ENCODE measurements at regions not wholly inside any gene's neighbourhood (a gene's known extent, or its start where the extent isn't known, plus 50 kb on each side); places are given as distances from the start of the nearest gene placed in this dataset.
"Not testable (repeated sequence)": the region's sequence is repeated elsewhere in the genome, so short reads cannot be mapped to it uniquely, and the experiment has no call there.

DNA sequence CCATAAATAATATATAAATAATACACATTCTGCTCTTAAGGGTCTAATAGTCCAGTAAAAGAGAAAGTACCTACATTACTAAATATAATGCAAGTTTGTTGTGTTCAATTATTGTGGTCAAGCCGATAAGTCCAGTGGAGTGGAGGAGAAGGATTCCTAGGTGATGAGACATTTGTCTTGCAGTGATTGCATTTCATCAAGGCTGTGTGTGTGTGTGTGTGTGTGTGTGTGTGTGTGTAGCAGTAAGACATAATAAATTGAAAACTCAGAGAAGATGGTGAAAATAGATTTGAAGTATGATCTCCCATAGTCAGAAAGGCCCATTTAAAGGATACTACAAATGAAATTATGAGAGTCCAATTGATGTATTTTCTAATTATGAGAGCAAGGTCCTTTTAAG is 192.5 kb upstream of the SEMA3C start:
- DNase-seq, result no peak

DNA sequence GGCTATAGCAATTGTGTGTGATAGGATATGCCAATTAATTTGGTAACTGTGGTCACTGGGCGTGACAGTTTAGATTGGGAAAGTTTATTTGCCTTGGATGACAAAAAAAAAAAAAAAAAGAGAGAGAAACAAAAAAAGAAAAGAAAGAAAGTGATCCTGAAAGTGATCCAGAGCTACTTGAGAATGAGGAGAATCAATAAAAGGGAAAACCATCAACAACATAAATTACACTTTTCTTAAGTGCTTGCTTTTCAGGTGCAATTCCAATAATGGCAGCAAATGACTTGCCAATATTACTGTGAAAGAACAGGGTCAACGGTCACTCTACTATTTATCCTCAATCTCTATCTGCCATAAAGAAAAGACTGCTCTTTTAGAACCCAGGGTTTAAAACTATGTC is 191.8 kb upstream of the SEMA3C start:
- DNase-seq, result no peak

DNA sequence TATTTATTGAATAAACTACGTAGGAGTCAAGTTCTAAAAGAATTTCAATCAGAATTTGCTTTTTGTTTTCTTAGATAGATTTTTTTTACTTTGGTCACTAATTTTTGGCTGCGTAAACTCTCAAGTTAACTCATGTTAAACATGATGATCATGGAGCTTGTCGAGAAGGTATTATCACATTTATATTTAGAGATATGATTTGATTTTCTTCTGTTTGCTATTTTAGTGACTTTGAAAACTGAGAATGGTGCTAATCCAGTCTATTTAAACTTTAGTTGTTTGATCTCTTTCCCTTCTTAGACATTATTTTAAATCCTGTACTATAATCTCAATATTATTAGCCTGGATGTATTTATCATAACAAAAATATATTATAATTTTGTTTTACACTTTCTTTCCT is 179.4 kb upstream of the SEMA3C start:
- DNase-seq, result no peak

DNA sequence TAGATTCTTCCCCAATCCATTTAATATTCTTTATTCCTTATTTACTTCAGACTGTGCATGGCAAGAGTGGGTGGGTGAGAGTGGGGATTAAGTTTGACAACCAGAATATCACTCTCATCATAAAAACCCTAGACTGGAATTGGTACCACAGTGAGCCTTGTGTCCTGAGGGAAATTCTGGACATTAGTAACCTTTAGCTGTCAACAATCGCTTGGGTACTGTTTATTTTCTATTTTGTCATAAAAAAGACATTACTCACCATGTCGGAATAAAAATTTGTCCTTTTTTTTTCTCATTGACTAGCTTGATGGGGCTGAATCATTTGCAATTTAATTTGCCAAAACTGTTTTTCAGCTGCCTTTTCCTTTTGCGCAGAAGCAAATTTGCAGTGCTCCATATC is 176.1 kb upstream of the SEMA3C start:
- no peak for DNase-seq

DNA sequence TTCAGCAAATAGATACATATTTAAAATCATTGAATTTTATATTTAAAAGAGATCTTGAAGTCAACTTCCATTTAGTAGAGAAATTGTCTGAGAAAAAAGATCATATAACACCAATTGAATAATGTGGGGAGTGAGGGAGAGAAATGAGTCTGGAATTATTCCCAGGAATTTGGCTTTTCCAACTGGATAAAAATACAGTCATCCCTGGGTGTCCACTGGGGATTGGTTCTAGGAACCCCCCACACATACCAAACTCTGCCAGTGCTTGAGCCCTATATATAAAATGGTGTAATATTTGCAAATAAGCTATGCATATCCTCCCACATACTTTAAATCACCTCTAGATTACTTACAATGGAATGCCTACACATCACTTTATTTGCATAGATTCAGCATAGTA is 162.8 kb upstream of the SEMA3C start:
- no peak for DNase-seq

DNA sequence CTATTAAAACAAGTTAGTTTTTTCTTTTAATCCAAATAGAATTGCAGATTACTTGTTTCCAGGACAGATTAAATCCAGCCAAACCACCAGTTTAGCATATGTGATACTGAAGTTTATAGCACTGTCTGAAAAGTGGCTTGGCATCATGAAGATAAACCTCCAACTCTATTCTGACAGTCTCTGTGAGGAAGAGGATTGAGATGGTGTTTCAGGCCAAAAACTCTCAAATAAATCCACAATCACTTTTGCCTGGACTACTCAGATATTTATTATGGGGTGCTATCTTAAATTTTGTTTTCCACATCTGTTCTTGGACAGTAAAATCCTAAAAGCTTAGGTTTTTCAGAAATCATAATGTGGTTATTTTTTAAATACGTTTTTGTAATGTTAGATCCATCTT is 161.7 kb upstream of the SEMA3C start:
- no peak for DNase-seq

DNA sequence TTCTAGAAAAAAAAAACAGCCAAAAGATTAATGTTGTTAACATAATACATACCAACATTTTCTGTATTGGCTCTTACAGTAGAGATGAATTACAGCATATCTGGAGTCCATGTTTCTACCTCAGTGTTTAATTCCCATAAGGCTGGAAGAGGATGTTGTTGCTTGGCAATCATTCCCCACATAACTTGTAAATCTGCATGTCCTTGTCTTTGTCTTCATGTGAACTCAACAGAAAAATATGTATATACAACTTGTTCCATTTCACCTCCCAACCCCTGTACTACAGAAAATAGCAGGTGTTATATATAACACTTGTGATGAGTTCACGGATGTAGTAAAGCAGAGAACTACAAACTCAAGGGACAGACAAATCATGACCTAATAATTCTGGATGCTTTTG is 160.9 kb upstream of the SEMA3C start:
- DNase-seq, result no peak

DNA sequence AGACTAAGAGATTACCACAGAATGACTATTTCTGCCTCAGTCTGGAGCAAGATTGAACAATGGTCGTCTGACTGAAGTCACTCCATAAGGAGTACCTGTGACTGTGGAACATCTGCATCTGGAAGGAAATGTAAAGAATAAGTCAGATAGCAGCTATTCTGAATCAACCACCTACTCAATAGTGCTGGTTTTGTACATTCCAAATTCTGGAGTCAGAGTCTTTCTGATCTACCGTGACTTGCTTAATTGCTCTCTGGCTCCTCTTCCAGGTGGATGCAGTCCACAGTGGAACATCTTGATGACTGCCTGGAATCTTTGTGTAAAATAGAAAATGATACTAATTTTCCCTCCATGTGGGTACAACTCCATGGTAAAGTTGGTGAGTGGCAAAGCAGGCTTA is 156.3 kb upstream of the SEMA3C start:
- DNase-seq, result no peak

DNA sequence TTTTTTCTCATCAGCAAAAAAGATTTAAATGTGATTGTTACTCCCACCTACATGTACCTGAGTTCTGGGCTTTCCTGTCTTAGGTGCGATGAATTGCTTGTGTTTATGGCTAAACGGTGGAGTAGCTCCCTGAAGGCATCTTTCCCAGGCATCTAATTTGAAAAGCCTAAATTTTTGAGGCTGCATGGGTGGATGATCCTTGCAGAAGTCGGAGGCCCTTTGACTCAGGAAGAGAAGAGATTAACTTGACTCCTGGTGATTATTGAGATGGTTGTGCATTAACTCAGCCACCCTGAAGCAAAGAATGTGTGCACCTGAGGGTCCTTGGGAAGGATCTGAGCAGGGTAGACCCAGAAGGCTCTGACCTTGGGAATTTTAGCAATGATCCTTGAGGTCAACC is 155.6 kb upstream of the SEMA3C start:
- DNase-seq, result no peak

DNA sequence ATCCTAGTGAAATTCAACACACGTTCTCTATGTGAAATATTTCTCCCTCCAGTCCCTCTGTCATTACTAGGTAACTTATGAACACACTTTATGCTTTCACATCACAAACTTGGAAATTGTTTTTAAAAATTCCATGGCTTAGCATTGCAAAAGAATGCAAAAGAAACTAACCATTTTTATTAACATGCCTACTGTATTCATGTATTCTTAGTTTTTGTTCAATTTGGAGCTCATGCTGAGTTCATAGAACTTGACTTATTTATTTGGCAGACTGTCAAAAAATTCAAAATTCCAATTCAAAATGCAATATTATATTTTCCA is 155.0 kb upstream of the SEMA3C start:
- DNase-seq, result no peak

DNA sequence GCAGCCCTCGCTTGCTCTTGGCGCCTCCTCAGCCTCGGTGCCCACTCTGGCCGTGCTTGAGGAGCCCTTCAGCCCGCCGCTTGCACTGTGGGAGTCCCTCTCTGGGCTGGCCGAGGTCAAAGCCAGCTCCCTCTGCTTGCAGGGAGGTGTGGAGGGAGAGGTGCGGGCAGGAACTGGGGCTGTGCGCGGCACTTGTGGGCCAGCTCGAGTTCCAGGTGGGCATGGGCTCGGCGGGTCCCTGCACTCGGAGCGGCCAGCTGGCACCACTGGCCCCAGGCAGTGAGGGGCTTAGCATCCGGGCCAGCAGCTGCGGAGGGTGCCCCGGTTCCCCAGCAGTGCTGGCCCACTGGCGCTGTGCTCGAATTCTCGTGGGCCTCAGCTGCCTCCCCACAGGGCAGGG is 152.1 kb upstream of the SEMA3C start:
- no peak for DNase-seq

DNA sequence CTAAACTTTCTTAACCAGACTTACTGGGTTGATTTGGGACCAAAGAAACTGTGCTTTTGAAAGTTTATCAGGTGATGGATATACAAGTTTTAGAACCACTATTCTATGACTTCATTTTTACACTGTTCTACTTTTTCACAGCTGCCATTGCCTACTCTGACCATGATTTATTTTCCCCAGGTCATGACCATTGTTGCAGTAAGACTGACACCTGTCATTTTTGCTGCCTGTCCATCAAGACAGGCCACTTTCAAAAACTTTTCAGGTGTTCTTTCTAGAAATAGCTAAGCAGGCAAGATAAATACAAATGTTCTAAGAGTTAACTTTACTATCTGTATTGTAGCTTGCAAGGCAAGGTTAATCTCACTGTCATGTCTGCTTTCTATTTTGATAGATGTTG is 147.9 kb upstream of the SEMA3C start:
- no peak for DNase-seq

DNA sequence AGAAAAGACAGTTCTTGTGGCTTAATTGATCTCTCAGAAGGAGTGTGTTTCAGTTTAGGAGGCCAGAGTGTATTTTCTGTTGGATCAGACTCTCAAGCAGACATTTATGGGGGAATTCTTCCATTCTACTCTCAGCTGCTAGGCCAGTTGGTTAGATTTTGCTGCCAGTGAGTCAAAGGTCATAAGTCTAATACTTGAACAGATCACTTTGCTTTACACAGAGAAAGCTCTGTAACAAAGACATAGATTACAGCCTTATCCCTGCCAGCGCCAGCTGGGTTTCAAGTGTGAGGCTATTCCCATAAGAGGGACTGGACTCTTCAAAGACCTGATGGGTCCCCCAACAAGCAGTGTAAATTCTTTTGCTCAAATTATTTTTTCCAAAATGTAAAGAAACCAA is 145.6 kb upstream of the SEMA3C start:
- no peak for DNase-seq

DNA sequence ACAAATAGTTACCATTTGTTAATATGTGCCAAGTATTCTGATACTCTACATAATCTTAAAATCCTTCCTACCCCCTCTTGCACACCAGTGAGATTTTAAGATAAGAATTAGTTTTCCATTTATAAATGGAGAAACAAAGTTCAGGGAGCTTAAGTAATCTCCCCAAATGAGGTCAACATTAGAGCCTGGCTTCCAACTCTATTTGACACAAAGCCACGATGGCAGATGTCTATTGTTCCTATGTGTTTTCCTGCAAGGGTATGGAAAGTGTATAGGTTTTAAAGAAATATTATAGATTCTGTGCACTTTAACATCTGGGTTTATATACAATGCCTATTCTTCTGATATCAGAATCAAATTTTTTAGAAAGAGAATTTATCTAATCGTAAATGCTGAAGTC is 143.9 kb upstream of the SEMA3C start:
- no peak for DNase-seq

DNA sequence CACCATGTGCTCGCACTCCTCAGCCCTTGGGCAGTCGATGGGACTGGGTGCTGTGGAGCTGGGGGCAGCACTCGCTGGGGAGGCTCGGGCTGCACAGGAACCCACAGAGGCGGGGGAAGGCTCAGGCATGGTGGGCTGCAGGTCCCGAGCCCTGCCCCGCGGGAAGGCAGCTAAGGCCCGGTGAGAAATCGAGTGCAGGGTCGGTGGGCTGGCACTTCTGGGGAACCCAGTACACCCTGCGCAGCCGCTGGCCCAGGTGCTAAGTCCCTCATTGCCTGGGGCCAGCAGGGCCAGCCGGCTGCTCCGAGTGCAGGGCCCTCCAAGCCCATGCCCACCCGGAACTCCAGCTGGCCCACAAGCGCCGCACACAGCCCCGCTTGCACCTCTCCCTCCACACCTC is 138.6 kb upstream of the SEMA3C start:
- not testable (repeated sequence) for DNase-seq

DNA sequence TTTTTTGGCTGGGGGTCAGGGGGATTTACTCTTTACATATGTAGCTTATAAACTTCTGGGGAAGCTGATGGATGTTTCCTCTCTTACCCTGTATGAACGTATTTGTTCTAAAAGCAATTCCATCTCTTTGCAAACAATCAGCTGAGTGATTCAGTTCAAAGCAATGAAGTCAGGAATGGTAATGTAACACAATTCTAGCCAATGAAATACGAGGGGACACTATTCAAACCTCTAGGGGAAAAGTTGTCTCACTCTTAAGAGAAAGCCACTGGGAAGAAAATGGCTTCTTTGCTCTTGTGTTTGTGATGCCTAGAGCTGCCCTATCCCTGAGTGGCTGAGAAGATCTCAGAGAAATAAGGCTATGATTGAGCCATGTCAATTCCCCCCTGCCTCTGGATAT is 134.8 kb upstream of the SEMA3C start:
- no peak for DNase-seq

DNA sequence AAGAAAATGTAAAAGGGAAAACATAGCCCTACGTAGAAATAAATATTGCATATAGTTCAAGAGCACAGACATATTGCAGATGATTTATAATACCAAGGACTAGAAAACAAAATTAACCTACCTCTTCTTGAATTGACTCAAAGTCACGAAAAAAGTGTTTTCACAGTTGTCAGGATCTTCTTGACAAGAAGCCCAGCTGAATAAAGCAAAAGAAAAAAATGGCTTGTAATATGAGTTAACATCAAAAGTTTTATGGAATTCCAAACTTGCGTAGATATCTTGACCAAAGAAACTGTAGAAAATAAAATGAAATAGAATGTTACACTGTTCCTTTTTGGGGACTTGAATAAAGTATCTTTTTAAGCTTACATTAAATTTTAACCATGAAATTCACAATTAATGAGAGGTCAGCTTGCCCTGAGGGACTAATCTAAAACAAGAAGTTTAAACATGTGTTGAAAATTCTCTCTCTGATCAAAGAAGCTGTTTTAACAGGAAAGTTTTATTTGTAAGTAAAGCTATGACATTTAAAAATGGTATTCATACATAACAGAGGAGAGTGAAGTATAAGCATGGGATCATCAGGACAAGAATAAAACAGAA is 133.1 kb upstream of the SEMA3C start:
- DNase-seq, result no peak

DNA sequence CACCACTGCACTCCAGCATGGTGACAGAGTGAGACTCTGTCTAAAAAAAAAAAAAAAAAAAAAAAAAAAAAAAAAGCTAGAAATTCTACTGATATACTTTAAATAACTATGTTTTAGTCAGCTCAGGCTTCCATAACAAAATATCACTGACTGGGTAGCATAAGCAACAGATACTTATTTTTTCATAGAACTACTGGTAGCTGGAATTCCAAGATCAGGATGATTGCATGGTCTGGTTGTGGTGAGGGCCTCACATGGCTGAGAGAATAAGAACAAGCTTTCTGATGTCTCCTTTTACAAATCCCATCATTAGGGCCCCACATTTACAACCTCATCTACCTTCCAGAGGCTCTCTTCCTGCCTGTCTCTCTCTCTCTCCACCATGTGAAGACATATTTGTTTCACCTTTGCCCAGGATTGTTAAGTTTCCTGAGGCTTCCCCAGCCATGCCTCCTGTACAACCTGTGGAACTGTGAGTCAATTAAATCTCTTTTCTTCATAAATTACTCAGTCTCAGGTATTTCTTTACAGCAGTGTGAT is 126.7 kb upstream of the SEMA3C start:
- DNase-seq, result no peak

DNA sequence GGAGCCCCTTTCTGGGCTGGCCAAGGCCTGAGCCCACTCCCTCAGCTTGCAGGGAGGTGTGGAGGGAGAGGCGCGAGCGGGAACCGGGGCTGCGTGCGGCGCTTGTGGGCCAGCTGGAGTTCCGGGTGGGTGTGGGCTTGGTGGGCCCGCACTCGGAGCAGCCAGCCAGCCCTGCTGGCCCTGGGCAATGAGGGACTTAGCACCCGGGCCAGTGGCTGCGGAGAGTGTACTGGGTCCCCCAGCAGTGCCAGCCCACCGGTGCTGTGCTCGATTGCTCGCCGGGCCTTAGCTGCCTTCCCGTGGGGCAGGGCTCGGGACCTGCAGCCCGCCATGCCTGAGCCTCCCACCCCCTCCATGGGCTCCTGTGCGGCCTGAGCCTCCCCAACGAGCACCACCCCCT is 123.8 kb upstream of the SEMA3C start:
- not testable (repeated sequence) for DNase-seq

DNA sequence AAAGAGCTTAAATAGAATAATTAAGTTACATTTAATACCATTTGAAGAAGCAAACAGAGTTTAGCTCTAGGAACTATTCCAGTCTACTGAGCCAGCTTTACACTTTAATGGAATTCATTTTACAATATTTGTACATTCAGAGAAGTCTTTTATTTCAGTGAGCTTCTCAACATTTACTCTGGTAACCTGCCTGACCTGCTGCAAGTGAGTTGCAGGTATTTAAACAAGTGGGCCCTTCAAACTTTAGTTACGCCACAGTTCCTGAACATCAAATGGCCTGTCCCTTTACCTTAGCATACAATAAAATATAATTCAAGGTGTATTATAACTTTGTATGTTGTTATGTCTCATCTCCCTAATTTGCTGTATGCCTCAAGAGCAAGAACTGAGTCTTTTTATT is 121.6 kb upstream of the SEMA3C start:
- no peak for DNase-seq

DNA sequence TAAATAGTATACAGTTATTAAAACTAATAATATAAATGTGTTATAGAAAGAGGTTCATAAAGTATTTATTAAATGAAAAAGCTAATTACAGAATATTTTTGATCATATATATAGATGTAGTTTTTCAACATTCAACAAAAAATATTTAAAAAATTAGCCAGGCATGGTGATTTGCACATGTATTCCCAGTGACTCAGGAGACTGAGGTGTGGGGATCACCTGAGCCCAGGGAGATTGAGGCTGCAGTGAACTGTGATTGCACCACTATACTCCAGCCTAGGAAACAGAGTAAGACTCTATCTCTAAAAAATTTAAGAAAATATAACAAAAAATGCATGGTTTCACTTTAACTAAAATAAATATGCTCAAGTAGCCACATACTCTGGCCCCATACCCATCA is 118.0 kb upstream of the SEMA3C start:
- no peak for DNase-seq

DNA sequence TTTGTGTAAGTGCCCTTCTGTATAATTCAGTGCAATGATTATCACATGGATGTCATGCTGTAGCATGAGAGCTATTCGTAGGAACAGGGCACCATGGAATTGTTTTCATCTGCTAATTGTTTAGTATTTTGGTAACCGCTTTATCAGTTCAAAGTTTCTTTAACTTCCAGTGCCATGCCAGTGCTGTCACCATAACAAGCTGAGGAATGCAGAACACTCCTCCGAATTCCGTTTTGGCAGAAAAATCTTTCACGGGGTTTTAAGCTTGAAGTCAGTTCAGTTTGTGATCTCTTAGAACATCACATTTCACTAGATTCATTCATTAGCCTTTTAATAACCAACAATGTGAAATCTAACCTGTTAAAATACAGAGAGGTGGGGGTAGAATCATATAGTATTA is 117.2 kb upstream of the SEMA3C start:
- DNase-seq, result no peak

DNA sequence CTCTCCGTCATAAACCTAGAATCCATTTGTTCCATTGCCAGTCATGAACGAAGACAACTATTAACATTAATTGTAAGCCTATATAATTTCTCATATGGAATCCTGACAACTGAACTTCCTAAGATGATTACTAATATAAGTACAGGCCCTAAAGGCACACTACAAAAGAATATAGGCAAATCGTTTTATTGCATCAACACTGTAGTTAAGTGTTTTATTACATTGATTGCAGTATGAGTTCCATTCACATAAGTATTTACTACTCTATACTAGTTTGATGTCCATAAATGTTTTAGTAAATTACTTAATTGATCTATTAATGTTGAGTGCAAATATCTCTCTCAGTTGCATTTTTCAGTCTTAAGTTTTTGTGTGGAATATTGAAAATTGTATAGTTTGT is 113.1 kb upstream of the SEMA3C start:
- DNase-seq, result no peak

DNA sequence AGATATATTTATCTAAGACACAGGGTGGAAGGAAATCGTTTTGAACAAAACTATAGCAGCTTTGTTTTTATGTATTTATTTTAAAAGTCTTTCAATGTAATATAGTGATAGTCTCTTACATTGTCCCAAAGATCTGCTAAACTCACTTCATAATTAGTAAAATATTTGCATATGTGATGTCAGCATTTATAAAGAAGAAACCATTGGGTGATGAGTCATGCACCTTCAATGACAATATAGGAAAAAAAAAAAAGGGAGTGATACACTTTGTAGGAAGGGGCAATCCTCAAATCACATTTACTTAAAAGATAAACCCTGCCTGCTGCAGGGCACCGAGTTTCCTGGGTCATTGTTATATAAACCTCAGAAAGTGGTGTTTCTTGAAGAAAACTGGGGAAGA is 112.4 kb upstream of the SEMA3C start:
- DNase-seq, result no peak

DNA sequence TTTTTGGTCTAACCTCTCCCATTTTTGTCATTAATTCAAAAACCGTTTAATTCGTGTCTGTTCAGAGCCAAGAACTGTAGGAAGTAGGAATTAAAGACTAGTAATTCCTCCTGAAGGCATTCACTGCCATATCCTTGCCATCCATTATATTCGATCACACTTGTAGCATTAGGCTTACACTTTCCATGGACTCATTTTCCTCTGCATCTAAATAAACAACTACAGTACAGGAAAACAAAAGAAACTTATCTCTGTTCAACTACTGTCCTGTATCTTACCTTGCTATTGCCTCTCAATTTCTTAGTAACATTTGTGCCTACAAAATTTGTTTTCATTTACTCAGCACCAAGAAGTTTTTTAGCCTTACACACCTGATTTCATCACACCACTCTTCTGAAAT is 111.6 kb upstream of the SEMA3C start:
- DNase-seq, result no peak

DNA sequence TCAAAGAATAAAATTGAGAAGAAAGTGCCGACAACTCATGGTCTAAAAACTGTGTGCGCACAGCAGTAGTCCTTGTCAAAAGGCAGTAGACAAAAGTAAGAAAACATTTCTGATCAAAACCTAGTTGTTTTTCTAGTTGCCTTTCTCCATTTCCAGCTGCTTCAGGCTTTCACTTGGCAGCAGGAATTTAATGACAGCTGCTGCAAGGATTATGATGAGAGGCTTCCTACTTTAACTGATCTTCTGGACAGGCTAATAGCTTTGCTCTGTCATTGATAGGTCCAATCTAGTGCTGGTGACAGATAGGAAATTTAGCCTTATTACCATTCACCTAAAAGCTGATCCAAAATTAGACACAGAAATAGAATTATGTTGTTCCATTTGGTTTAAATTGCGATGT is 110.7 kb upstream of the SEMA3C start:
- no peak for DNase-seq
